Esophagus muscularis mucosa (tissue), 4 donors: ENCODE measurements at regions not wholly inside any gene's neighbourhood (a gene's known extent, or its start where the extent isn't known, plus 50 kb on each side); places are given as distances from the start of the nearest gene placed in this dataset.

Source experiments
- DNase-seq: peaks from one replicate; pipeline ENCODE4 v3.0.0-alpha.2; 2017; ENCODE audit errors: extremely low spot score
- H3K27ac ChIP-seq, 4 donors: fragments of 200-600 bp; sonication (generic); replicated peaks in 1 of 4; 1 replicate in 3 of 4; 2 replicates in 1 of 4; pipeline ENCODE4 v1.5.1; 2016 to 2019; ENCODE audit warnings: mild to moderate bottlenecking in 1 of 4
- H3K27me3 ChIP-seq, 4 donors: fragments of 200-600 bp; sonication (generic); one replicate each; pipeline versions ENCODE4 v1.5.1 to v1.6.0; 2016 to 2019
- H3K36me3 ChIP-seq, 4 donors: fragments of 200-600 bp; sonication (generic); one replicate each; pipeline ENCODE4 v1.5.1; 2016 to 2019
- H3K4me1 ChIP-seq, 4 donors: fragments of 200-600 bp; sonication (generic); one replicate each; pipeline ENCODE4 v1.5.1; 2016 to 2019
- H3K4me3 ChIP-seq, 4 donors: fragments of 200-600 bp; sonication (generic); 1 replicate in 2 of 4; 2 replicates in 2 of 4; pipeline ENCODE4 v1.5.1; 2016 to 2019; ENCODE audit warnings: mild to moderate bottlenecking in 4 of 4, moderate library complexity in 1 of 4
- H3K9me3 ChIP-seq, 4 donors: fragments of 200-600 bp; sonication (generic); 1 replicate in 3 of 4; 2 replicates in 1 of 4; pipeline ENCODE4 v1.5.1; 2016 to 2019
- CTCF ChIP-seq, 3 experiments: fragments of 200-600 bp in 2 of 3; fragments of 450-650 bp in 1 of 3; sonication (generic) in 2 of 3; IDR thresholded peaks; one replicate each; pipeline ENCODE4 v1.5.1; 2017 to 2019; ENCODE audit warnings: antibody characterized with exemption in 3 of 3, mild to moderate bottlenecking in 2 of 3, moderate library complexity in 1 of 3
- EP300 ChIP-seq: sonication (generic); formaldehyde crosslinking; IDR thresholded peaks from one replicate; pipeline ENCODE4 v1.6.1; 2017; ENCODE audit warnings: antibody characterized with exemption
- POLR2A ChIP-seq: fragments of 450-650 bp; IDR thresholded peaks from one replicate; pipeline ENCODE4 v1.6.1; 2017; ENCODE audit warnings: antibody characterized with exemption, moderate library complexity, mild to moderate bottlenecking, low read depth
- POLR2AphosphoS5 ChIP-seq, 2 donors: sonication (generic); formaldehyde crosslinking; IDR thresholded peaks; one replicate each; pipeline ENCODE4 v1.6.1; 2017; ENCODE audit warnings: antibody characterized with exemption in 2 of 2
- WGBS: methylation state at CpG from one replicate; pipeline ENCODE4 v1.1.5; 2018; 5-methylcytosine and 5-hydroxymethylcytosine counted together
- intact Hi-C: fragments of 100-400 bp; cut with DNase I; formaldehyde crosslinking; loops from one replicate; pipeline ENCODE4 v1.15.1; 2023

- WGBS: 71% methylated on average over 2 of the region's 2 CpGs
- Histone ChIP-seq H3K9me3 (no peaks in the 10 kb centered on the region), H3K4me1 (no peaks in the 10 kb centered on the region), H3K27ac (no peak overlapping the region), H3K36me3 (no peaks in the 10 kb centered on the region), H3K27me3 (no peaks in the 10 kb centered on the region), H3K4me3 (no peak overlapping the region)
- intact Hi-C loops: no loop called here
- TF ChIP-seq POLR2AphosphoS5 (IDR thresholded peaks at IDR 0.05) (no peak), CTCF (IDR thresholded peaks at IDR 0.05) (no peak), POLR2A (no peak), EP300 (no peak)
- DNase-seq: no peak
These were observed 170.6 kb downstream of the CCDC59 start for GRCh38 chr12:82187595-82187994.

- TF ChIP-seq POLR2AphosphoS5 (IDR thresholded peaks at IDR 0.05): no peak
- TF ChIP-seq EP300: no peak
- TF ChIP-seq CTCF (IDR thresholded peaks at IDR 0.05): no peak
- TF ChIP-seq POLR2A: no peak
- intact Hi-C loops: no loop called here
- Histone ChIP-seq H3K27me3 (no peaks in the 10 kb centered on the region), H3K4me3 (no peak overlapping the region), H3K36me3 (no peaks in the 10 kb centered on the region), H3K9me3 (no peaks in the 10 kb centered on the region), H3K4me1 (no peaks in the 10 kb centered on the region), H3K27ac (no peak overlapping the region)
- no peak for DNase-seq
These were observed 171.2 kb downstream of the CCDC59 start for GRCh38 chr12:82187011-82187410.

- Histone ChIP-seq H3K27me3 (no peaks in the 10 kb centered on the region), H3K4me3 (no peak overlapping the region), H3K9me3 (no peaks in the 10 kb centered on the region), H3K36me3 (no peaks in the 10 kb centered on the region), H3K27ac (no peak overlapping the region), H3K4me1 (no peaks in the 10 kb centered on the region)
- 78% methylated on average over 6 of the region's 6 CpGs for WGBS
- no peak for DNase-seq
- intact Hi-C loops: no loop called here
- no peak for TF ChIP-seq POLR2AphosphoS5 (IDR thresholded peaks at IDR 0.05)
- TF ChIP-seq POLR2A: no peak
- no peak for TF ChIP-seq CTCF (IDR thresholded peaks at IDR 0.05)
- no peak for TF ChIP-seq EP300
These were observed 171.9 kb downstream of the CCDC59 start for GRCh38 chr12:82186282-82186681.

GRCh38 chr12:82184844-82185243 is 173.3 kb downstream of the CCDC59 start:
- no peak for TF ChIP-seq POLR2AphosphoS5 (IDR thresholded peaks at IDR 0.05)
- TF ChIP-seq EP300: no peak
- TF ChIP-seq POLR2A: no peak
- TF ChIP-seq CTCF (IDR thresholded peaks at IDR 0.05): no peak

GRCh38 chr12:82182601-82183190 is 175.5 kb downstream of the CCDC59 start:
- Histone ChIP-seq H3K4me3 (no peak overlapping the region), H3K27ac (no peak overlapping the region), H3K9me3 (no peaks in the 10 kb centered on the region), H3K4me1 (no peaks in the 10 kb centered on the region), H3K27me3 (no peaks in the 10 kb centered on the region), H3K36me3 (no peaks in the 10 kb centered on the region)
- intact Hi-C loops: no loop called here
- TF ChIP-seq EP300 (no peak), POLR2A (no peak), CTCF (IDR thresholded peaks at IDR 0.05) (no peak), POLR2AphosphoS5 (IDR thresholded peaks at IDR 0.05) (no peak)
- WGBS: 71% methylated on average over 4 of the region's 4 CpGs
- no peak for DNase-seq

More at GRCh38 chr12:82184844-82185243, 173.3 kb downstream of the CCDC59 start:
- Histone ChIP-seq H3K36me3 (no peaks in the 10 kb centered on the region), H3K4me3 (no peak overlapping the region), H3K4me1 (no peaks in the 10 kb centered on the region), H3K27me3 (no peaks in the 10 kb centered on the region), H3K9me3 (no peaks in the 10 kb centered on the region), H3K27ac (no peak overlapping the region)
- intact Hi-C loops: no loop called here
- 79% methylated on average over 1 of the region's 1 CpG for WGBS
- DNase-seq: no peak
